WI38 (cell line): ENCODE measurements at regions not wholly inside any gene's neighbourhood (a gene's known extent, or its start where the extent isn't known, plus 50 kb on each side); places are given as distances from the start of the nearest gene placed in this dataset.

Experiments
- H3K4me3 ChIP-seq: 2 replicates; pipeline ENCODE4 v1.5.1; 2011; ENCODE audit warnings: low read depth, mild to moderate bottlenecking, control low read depth, low read length
- TF ChIP-seq, protein P1 (sequence below): IDR thresholded peaks from 2 replicates; pipeline ENCODE4 v1.5.1; 2012; ENCODE audit warnings: low read depth, mild to moderate bottlenecking, control low read depth, low read length

DNA sequence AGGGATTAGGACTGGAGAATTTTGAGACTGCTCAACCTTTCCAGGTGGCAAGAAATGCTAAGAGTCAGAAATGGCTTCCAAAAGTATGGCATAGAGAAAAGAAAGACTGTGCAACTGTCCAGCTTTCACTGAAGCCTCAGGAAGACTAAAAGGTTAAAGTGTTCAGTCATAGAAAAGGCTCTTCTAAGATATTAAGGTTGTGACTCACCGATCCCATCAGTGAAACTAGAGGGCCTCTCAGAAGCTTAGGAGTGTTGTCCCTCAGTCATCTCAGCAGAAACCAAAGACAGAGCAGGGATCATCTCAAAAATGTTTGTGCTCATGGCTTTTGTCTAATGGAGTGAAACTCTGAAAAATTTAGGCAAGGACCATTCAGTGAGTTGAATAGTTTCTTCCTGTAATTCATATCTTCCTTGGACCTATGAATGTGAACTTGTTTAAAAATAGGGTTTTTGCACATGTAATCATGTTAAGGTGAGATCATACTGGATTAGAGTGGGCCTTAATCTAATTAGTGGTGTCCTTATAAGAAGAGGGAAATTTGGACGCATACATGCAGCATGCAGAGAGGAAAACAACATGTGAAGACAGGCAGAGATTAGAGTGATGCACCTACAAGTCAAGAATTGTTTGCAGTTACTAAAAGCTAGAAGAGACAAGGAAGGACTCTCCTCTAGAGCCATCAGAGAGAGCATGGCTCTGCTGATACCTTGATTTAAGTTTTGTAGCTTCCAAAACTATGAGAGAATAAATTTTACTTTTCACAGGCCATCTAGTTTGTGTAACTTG, 71.3 kb downstream of the RPE65 start:
- TF ChIP-seq, protein P1, sequence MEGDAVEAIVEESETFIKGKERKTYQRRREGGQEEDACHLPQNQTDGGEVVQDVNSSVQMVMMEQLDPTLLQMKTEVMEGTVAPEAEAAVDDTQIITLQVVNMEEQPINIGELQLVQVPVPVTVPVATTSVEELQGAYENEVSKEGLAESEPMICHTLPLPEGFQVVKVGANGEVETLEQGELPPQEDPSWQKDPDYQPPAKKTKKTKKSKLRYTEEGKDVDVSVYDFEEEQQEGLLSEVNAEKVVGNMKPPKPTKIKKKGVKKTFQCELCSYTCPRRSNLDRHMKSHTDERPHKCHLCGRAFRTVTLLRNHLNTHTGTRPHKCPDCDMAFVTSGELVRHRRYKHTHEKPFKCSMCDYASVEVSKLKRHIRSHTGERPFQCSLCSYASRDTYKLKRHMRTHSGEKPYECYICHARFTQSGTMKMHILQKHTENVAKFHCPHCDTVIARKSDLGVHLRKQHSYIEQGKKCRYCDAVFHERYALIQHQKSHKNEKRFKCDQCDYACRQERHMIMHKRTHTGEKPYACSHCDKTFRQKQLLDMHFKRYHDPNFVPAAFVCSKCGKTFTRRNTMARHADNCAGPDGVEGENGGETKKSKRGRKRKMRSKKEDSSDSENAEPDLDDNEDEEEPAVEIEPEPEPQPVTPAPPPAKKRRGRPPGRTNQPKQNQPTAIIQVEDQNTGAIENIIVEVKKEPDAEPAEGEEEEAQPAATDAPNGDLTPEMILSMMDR: no peak
- no peak overlapping the region for H3K4me3 ChIP-seq

DNA sequence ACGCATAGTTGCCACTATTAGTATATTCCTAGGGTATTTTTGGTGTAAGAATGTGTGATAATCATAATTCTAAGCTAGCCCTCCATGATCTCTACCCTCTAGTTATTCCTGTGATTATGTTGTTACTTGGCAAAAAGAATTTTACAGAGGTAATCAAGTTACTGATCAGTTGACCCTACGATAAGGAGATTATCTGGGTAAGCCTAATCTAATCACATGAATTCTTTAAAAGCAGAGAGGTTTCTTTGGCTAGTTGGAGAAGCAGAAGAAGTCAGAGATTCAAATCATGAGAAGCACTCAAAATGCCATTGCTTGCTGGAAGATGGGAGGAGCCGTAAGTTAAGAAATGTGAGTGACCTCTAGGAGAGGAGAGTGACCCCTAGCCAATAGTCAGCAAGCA, 72.7 kb downstream of the RPE65 start:
- no peak overlapping the region for H3K4me3 ChIP-seq
- TF ChIP-seq, protein P1: no peak

DNA sequence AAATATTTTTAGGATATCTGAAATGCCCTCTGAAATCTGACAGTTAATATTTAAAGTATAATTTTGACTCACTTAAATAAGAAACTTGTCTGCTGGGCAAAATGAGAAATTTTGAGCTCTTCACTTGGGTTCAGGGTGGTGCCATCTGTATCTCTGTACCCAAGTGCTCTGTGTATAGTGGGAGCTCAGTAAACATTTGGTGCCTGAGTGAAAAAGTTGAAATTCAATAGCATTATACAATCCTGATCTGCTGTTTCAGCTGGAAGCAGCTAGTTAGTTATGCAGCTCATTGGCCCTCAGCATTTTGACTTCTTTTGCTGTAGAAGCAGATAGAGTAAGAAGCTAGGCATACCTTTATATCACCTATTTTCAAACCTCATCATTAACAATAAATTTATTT, 73.3 kb downstream of the RPE65 start:
- H3K4me3 ChIP-seq: no peak overlapping the region
- TF ChIP-seq, protein P1: no peak

DNA sequence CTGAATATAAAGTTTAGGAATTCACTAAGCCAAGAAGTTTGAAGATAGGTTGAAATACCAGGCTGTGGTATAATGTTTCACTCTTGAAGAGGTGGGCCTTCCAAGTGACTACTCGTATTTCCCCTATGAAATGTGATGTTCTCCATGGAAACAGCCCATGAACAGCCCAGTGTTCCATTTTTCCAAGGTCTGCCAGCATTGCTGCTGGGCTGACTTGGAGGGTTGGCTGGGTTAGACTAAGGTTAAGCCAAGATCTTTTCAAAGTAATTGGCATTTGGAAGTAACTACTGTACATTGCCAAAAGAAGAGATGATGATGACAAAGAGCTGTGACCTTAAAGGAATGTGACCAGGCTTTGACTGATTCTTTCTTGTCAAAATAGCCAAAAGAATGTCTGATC, 73.8 kb downstream of the RPE65 start:
- TF ChIP-seq, protein P1: no peak
- no peak overlapping the region for H3K4me3 ChIP-seq

DNA sequence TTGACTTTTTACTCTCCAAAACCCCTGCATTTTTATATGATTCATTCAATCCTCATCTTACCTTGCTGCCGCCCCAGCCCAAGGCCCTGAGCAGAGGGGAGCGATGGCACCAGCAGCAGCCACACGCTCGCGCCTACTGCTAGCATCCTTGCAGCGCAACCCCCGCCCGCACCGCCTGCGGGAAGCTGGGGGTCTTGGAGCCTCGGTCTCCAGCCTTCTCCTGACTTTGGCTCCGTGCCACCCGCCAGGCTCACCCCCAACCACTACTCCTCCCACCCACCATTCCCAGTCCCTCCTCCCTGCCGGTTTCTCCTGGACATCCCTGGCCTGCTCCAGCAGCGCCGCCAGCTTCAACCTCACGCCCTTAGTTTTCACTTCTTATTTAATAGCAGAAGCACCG, 76.6 kb downstream of the RPE65 start:
- TF ChIP-seq, protein P1: no peak
- no peak overlapping the region for H3K4me3 ChIP-seq

DNA sequence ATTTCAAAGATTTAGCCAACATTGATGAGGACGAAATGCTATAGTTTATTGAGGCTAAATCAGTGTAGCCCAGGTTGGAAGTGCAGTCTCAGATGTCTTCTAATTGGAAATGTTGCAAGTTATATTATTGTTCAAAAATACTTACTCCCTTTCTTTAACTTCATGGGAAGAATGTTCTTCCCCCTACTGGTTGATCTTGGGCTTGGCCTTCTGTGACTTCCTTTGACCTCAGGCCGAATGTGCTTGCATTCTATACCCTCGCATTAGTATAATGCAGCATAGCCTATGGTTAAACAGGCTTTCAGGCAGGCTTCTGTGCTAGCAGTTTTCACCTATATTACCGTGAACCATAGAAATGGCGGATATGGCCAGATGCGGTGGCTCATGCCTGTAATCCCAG, 77.3 kb downstream of the RPE65 start:
- TF ChIP-seq, protein P1: no peak
- no peak overlapping the region for H3K4me3 ChIP-seq

DNA sequence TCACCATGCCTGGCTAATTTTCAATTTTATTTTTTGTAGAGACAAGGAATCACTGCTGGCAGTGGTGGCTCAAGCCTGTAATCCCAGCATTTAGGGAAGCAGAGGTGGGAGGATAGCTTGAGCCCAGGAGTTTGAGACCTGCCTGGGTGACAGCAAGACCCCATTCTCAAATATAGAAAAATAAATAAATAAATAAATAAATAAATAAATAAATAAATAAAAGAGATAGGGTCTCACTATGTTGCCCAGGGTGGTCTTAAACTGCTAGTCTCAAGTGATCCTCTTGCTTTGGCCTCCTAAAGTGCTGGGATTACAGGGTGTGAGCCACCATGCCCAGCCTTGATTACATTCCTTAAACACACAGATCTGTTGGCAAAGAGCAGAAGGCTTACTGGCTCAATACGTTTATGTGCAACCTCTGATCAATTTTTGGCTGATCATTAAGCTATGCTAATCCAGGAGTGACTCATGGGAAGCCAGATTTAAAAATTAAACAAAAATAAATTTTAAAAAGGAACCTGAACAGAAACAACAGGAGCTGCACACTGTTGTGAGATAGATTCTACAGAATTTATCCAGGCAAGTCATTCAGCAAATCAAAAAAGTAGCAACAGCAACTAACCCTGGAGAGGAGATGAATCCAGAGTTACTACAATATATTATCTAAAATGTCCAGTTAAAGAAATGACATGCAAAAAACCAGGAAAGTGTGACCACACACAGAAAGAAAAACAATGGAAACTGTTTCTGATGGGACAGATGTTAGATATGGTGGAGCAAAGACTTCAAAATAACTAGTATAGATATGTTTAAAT, 79.4 kb downstream of the RPE65 start:
- no peak overlapping the region for H3K4me3 ChIP-seq
- TF ChIP-seq, protein P1: no peak
